Ascending aorta (tissue), 2 donors: ENCODE measurements at regions not wholly inside any gene's neighbourhood (a gene's known extent, or its start where the extent isn't known, plus 50 kb on each side); places are given as distances from the start of the nearest gene placed in this dataset.

Source experiments
- DNase-seq, 2 donors: peaks; one replicate each; pipeline ENCODE4 v3.0.0-alpha.2; 2019; ENCODE audit warnings: low spot score in 2 of 2
- H3K27ac ChIP-seq, 2 donors: fragments of 200-600 bp; sonication (generic); one replicate each; pipeline ENCODE4 v1.5.1; 2016 to 2017; ENCODE audit warnings: mild to moderate bottlenecking in 1 of 2
- H3K27me3 ChIP-seq: fragments of 200-600 bp; sonication (generic); one replicate; pipeline ENCODE4 v1.5.1; 2017
- H3K36me3 ChIP-seq, 2 donors: fragments of 200-600 bp; sonication (generic); one replicate each; pipeline ENCODE4 v1.5.1; 2016
- H3K4me1 ChIP-seq, 2 donors: fragments of 200-600 bp; sonication (generic); one replicate each; pipeline ENCODE4 v1.5.1; 2016 to 2017; ENCODE audit warnings: mild to moderate bottlenecking in 1 of 2
- H3K4me3 ChIP-seq, 2 donors: fragments of 200-600 bp; sonication (generic); one replicate each; pipeline ENCODE4 v1.5.1; 2016 to 2017; ENCODE audit warnings: mild to moderate bottlenecking in 1 of 2
- H3K9me3 ChIP-seq, 2 donors: fragments of 200-600 bp; sonication (generic); one replicate each; pipeline ENCODE4 v1.5.1; 2016
- intact Hi-C: fragments of 100-400 bp; cut with DNase I; formaldehyde crosslinking; loops from one replicate; pipeline ENCODE4 v1.15.1; 2023
- TF ChIP-seq, protein P1 (sequence below), 3 experiments: fragments of 200-600 bp in 2 of 3; fragments of 450-650 bp in 1 of 3; sonication (generic) in 2 of 3; IDR thresholded peaks; one replicate each; pipeline ENCODE4 v1.5.1; 2016 to 2019; ENCODE audit warnings: antibody characterized with exemption in 3 of 3, mild to moderate bottlenecking in 1 of 3, moderate library complexity in 1 of 3

DNA sequence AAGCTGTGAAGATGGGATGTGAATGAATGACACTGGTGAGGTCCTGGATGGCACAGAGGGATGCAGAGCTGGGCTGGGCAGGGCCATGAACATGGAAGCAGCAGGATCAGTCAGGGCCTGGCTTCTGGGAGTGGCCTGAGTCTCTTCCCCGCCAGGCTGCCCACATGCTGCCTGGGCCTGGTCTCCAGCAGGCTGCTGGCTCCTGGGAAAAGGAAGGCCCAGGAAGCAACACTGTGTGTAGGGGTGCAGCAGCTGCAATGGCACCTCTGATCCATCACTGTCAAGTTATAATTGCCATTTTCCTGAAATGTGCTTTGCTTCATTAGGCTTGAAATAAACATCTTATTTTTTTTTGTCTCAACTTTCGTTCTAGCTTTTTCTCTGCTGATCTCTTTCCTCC, 260.2 kb upstream of the N4BP1 start:
- intact Hi-C loops = no loop called here
- no peaks in the 10 kb centered on the region for H3K9me3 ChIP-seq
- TF ChIP-seq, protein P1, sequence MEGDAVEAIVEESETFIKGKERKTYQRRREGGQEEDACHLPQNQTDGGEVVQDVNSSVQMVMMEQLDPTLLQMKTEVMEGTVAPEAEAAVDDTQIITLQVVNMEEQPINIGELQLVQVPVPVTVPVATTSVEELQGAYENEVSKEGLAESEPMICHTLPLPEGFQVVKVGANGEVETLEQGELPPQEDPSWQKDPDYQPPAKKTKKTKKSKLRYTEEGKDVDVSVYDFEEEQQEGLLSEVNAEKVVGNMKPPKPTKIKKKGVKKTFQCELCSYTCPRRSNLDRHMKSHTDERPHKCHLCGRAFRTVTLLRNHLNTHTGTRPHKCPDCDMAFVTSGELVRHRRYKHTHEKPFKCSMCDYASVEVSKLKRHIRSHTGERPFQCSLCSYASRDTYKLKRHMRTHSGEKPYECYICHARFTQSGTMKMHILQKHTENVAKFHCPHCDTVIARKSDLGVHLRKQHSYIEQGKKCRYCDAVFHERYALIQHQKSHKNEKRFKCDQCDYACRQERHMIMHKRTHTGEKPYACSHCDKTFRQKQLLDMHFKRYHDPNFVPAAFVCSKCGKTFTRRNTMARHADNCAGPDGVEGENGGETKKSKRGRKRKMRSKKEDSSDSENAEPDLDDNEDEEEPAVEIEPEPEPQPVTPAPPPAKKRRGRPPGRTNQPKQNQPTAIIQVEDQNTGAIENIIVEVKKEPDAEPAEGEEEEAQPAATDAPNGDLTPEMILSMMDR (IDR thresholded peaks at IDR 0.05) = no peak
- no peaks in the 10 kb centered on the region for H3K36me3 ChIP-seq
- no peaks in the 10 kb centered on the region for H3K27me3 ChIP-seq
- DNase-seq = no peak
- H3K27ac ChIP-seq = no peak overlapping the region
- no peak overlapping the region for H3K4me3 ChIP-seq
- H3K4me1 ChIP-seq = no peaks in the 10 kb centered on the region

DNA sequence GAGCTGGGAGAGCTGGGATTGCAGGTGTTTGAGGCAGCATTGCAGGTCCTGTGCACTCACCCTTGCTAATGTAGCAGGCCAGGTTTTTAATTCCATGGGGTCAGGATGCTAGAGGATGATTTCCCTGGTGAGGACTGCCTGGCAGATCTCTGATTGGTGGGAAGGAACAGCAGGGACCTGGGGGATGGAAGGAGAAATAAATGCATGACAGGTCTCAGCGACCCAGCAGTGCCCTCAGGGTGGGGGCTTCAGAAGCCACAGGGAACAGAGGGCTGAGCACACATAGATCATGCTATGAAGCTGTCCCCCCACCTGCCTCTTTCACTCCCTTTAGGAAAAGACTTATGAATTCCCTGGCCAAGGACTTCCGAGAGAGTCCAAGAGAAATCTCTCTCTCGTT, 255.5 kb upstream of the N4BP1 start:
- DNase-seq = no peak
- Histone ChIP-seq H3K36me3 (no peaks in the 10 kb centered on the region), H3K9me3 (no peaks in the 10 kb centered on the region), H3K27me3 (no peaks in the 10 kb centered on the region), H3K27ac (no peak overlapping the region), H3K4me1 (no peaks in the 10 kb centered on the region), H3K4me3 (no peak overlapping the region)
- TF ChIP-seq, protein P1 (IDR thresholded peaks at IDR 0.05) = no peak
- intact Hi-C loops = no loop called here

DNA sequence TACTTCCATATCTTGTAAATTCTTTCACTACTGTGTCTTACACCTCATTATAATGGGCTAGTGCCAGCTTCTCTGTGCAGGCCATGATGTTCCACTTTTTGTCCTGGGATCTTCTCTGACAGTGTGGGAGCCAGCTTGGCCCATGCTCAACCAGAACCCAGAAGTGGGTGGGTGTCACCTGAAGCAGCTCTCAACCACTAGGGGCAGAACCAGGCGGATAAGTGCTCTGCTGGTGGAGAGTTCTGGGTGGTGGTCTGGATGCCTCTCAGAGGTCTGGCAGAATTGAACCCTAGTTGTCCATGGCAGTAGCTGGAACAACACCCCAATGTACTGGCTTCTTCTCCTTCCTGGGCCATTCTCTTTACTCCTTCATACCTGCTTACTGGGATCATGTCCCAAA, 254.1 kb upstream of the N4BP1 start:
- TF ChIP-seq, protein P1 (IDR thresholded peaks at IDR 0.05) = no peak
- intact Hi-C loops = no loop called here
- Histone ChIP-seq H3K4me1 (no peaks in the 10 kb centered on the region), H3K36me3 (no peaks in the 10 kb centered on the region), H3K27me3 (no peaks in the 10 kb centered on the region), H3K4me3 (no peak overlapping the region), H3K9me3 (no peaks in the 10 kb centered on the region), H3K27ac (no peak overlapping the region)
- DNase-seq = no peak

DNA sequence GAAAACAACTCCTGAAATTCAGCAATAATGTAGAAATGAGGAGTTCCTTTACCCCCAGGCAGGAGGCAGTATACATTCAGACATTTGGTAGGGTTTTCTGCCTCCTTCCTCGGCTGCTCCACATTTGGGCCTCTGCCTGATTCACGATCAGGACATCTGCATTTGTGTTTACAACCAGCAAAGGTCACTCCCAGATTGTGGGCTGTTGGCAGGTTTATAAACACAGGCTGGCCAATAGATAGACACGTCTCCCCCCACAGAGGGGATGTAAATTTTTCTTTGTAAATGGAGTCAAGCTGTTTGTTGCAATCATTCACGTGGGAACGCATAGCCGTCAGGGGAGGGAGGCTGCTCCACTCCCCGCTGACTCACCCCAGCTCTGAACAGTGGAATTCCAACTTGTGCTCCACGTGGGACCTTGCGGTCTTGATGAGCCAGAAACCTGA, 252.1 kb upstream of the N4BP1 start:
- Histone ChIP-seq H3K27ac (no peak overlapping the region), H3K4me3 (no peak overlapping the region), H3K4me1 (no peaks in the 10 kb centered on the region), H3K27me3 (no peaks in the 10 kb centered on the region), H3K36me3 (no peaks in the 10 kb centered on the region), H3K9me3 (no peaks in the 10 kb centered on the region)
- intact Hi-C loops = no loop called here
- no peak for DNase-seq
- TF ChIP-seq, protein P1 (IDR thresholded peaks at IDR 0.05) = no peak

DNA sequence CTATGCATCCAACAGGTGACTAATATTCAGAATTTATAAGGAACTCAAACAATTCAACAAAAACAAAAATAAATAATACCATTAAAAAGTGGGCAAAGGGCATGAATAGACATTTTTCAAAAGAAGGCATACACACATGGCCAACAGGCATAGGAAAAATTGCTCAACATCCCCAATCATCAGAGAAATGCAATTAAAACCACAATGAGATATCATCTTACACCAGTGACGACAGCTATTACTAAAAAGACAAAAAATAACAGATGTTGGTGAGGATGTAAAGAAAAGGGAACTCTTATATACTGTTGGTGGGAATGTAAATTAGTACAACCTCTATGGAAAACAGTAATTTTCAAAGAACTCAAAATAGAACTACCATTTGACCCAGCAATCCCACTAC, 250.4 kb upstream of the N4BP1 start:
- Histone ChIP-seq H3K36me3 (no peaks in the 10 kb centered on the region), H3K4me1 (no peaks in the 10 kb centered on the region), H3K27me3 (no peaks in the 10 kb centered on the region), H3K27ac (no peak overlapping the region), H3K4me3 (no peak overlapping the region), H3K9me3 (no peaks in the 10 kb centered on the region)
- TF ChIP-seq, protein P1 (IDR thresholded peaks at IDR 0.05) = no peak
- DNase-seq = no peak
- intact Hi-C loops = no loop called here

DNA sequence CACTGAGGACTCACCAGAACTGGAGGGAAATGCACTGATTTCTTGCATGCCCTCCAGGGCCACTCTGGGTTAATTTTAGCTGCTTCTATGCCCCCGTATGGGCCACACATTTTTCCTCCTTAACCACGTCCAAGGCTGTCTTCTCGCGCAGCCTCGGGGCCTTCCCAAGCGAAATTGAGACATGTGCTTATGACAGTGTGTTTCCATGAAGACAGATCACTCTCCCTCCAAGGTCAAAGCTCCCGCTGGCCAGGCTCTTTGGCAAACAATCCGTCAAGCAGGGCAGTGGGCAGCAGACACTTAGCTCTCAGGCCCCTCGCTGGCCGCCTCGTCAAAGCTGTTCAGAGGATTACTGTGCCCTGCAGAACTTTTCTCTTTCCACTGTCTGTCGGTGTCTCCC, 243.0 kb upstream of the N4BP1 start:
- Histone ChIP-seq H3K36me3 (no peaks in the 10 kb centered on the region), H3K27ac (no peak overlapping the region), H3K4me3 (no peak overlapping the region), H3K9me3 (no peaks in the 10 kb centered on the region), H3K27me3 (no peaks in the 10 kb centered on the region), H3K4me1 (no peaks in the 10 kb centered on the region)
- intact Hi-C loops = no loop called here
- TF ChIP-seq, protein P1 (IDR thresholded peaks at IDR 0.05) = no peak
- DNase-seq = no peak
